HG03025 (cell line): ENCODE measurements at regions not wholly inside any gene's neighbourhood (a gene's known extent, or its start where the extent isn't known, plus 50 kb on each side); places are given as distances from the start of the nearest gene placed in this dataset.
"Not testable (repeated sequence)": the region's sequence is repeated elsewhere in the genome, so short reads cannot be mapped to it uniquely, and the experiment has no call there.

Experiments
- ATAC-seq: cut with Tn5 transposase; IDR thresholded peaks from one replicate; pipeline ENCODE4 v1.9.1; 2021; ENCODE audit warnings: mild to moderate bottlenecking, moderate library complexity; ENCODE audit not compliant: unreplicated experiment, low FRiP score

- no peak for ATAC-seq
Observed at GRCh38 chr5:23112237-23112636, 259.1 kb upstream of the CDH12 start.

GRCh38 chr5:23105021-23105420 lies 251.9 kb upstream of the CDH12 start:
- no peak for ATAC-seq

- ATAC-seq = no peak
Observed at GRCh38 chr5:23103566-23103965, 250.4 kb upstream of the CDH12 start.

- ATAC-seq = not testable (repeated sequence)
Observed at GRCh38 chr5:23095418-23095817, 242.3 kb upstream of the CDH12 start.

- ATAC-seq = no peak
Observed at GRCh38 chr5:23089286-23089685, 236.1 kb upstream of the CDH12 start.

GRCh38 chr5:23084815-23085214 lies 231.7 kb upstream of the CDH12 start:
- no peak for ATAC-seq

- ATAC-seq = no peak
Observed at GRCh38 chr5:23072179-23072578, 219.0 kb upstream of the CDH12 start.

GRCh38 chr5:23071682-23072081 lies 218.5 kb upstream of the CDH12 start:
- no peak for ATAC-seq

- no peak for ATAC-seq
Observed at GRCh38 chr5:23064710-23065109, 211.6 kb upstream of the CDH12 start.

GRCh38 chr5:23053846-23054245 lies 200.7 kb upstream of the CDH12 start:
- ATAC-seq = no peak

GRCh38 chr5:23042226-23042625 lies 189.1 kb upstream of the CDH12 start:
- ATAC-seq = no peak

- no peak for ATAC-seq
Observed at GRCh38 chr5:23035555-23036090, 182.5 kb upstream of the CDH12 start.

- no peak for ATAC-seq
Observed at GRCh38 chr5:23033864-23034263, 180.7 kb upstream of the CDH12 start.

GRCh38 chr5:23029290-23029689 lies 176.1 kb upstream of the CDH12 start:
- ATAC-seq = no peak

GRCh38 chr5:23028445-23029021 lies 175.4 kb upstream of the CDH12 start:
- ATAC-seq = no peak

GRCh38 chr5:23027830-23028229 lies 174.7 kb upstream of the CDH12 start:
- ATAC-seq = no peak

GRCh38 chr5:23027331-23027730 lies 174.2 kb upstream of the CDH12 start:
- ATAC-seq = no peak

- no peak for ATAC-seq
Observed at GRCh38 chr5:23026252-23027170, 173.4 kb upstream of the CDH12 start.

GRCh38 chr5:23025629-23026233 lies 172.6 kb upstream of the CDH12 start:
- no peak for ATAC-seq

- no peak for ATAC-seq
Observed at GRCh38 chr5:23024470-23024869, 171.3 kb upstream of the CDH12 start.

GRCh38 chr5:23014825-23015224 lies 161.7 kb upstream of the CDH12 start:
- ATAC-seq = no peak
